Breast epithelium (tissue), 3 donors: ENCODE measurements at regions not wholly inside any gene's neighbourhood (a gene's known extent, or its start where the extent isn't known, plus 50 kb on each side); places are given as distances from the start of the nearest gene placed in this dataset.

ENCODE experiments used
- POLR2A ChIP-seq: fragments of 450-650 bp; IDR thresholded peaks from one replicate; pipeline ENCODE4 v1.6.1; 2016; ENCODE audit warnings: antibody characterized with exemption, mild to moderate bottlenecking, moderate library complexity
- POLR2AphosphoS5 ChIP-seq, 3 donors: sonication (generic); formaldehyde crosslinking; IDR thresholded peaks; one replicate each; pipeline ENCODE4 v1.6.1; 2017; ENCODE audit warnings: antibody characterized with exemption in 3 of 3
- TF ChIP-seq, protein P1 (sequence below), 3 donors: fragments of 450-650 bp; IDR thresholded peaks; one replicate each; pipeline ENCODE4 v1.5.1; 2016 to 2017; ENCODE audit warnings: antibody characterized with exemption in 3 of 3, mild to moderate bottlenecking in 3 of 3, moderate library complexity in 3 of 3

GRCh38 chr14:85417396-85417795, 112.5 kb upstream of the FLRT2 start:
- TF ChIP-seq, protein P1, sequence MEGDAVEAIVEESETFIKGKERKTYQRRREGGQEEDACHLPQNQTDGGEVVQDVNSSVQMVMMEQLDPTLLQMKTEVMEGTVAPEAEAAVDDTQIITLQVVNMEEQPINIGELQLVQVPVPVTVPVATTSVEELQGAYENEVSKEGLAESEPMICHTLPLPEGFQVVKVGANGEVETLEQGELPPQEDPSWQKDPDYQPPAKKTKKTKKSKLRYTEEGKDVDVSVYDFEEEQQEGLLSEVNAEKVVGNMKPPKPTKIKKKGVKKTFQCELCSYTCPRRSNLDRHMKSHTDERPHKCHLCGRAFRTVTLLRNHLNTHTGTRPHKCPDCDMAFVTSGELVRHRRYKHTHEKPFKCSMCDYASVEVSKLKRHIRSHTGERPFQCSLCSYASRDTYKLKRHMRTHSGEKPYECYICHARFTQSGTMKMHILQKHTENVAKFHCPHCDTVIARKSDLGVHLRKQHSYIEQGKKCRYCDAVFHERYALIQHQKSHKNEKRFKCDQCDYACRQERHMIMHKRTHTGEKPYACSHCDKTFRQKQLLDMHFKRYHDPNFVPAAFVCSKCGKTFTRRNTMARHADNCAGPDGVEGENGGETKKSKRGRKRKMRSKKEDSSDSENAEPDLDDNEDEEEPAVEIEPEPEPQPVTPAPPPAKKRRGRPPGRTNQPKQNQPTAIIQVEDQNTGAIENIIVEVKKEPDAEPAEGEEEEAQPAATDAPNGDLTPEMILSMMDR (IDR thresholded peaks at IDR 0.05) = no peak
- TF ChIP-seq POLR2AphosphoS5 (IDR thresholded peaks at IDR 0.05) (no peak), POLR2A (no peak)
